IMR-90 (cell line): ENCODE measurements at regions not wholly inside any gene's neighbourhood (a gene's known extent, or its start where the extent isn't known, plus 50 kb on each side); places are given as distances from the start of the nearest gene placed in this dataset.

Experiments used
- ATAC-seq: fragments of 200-7000 bp; cut with Tn5 transposase; 2 replicates; pipeline ENCODE4 v1.9.1; 2020; ENCODE audit warnings: low read depth, mild to moderate bottlenecking, moderate library complexity
- BruUV-seq: library from RNA; stranded (reverse); fragments of 400-500 nt; replicated peaks from 2 replicates; lab custom pipeline; 2021; lab: Mats Ljungman, UMichigan
- CTCF ChIA-PET: fragments of 300-600 bp; formaldehyde crosslinking; extraction: SDS; loops from one replicate; lab custom pipeline; 2021; ENCODE audit warnings: antibody characterized with exemption; lab: Yijun Ruan, JAX
- POLR2A ChIA-PET: fragments of 300-600 bp; sonication (Branson Sonifier 250); formaldehyde crosslinking; loops from one replicate; lab custom pipeline; 2022; ENCODE audit warnings: antibody characterized with exemption; ENCODE audit not compliant: unreplicated experiment; lab: Charles Lee
- DNase-seq: peaks from one replicate; pipeline ENCODE4 v3.0.0; 2013
- H2AFZ ChIP-seq: replicated peaks from 2 replicates; pipeline ENCODE3; 2013; ENCODE audit warnings: low read length, mild to moderate bottlenecking; ENCODE audit not compliant: poor library complexity
- H2AK5ac ChIP-seq: 2 replicates; pipeline ENCODE4 v1.6.1; 2013; ENCODE audit warnings: low read depth, low read length, inconsistent platforms
- H2AK9ac ChIP-seq: replicated peaks from 2 replicates; pipeline ENCODE3; 2013; ENCODE audit warnings: mild to moderate bottlenecking, low read depth, low read length, moderate library complexity; ENCODE audit not compliant: poor library complexity
- H2BK120ac ChIP-seq: 2 replicates; pipeline ENCODE4 v1.6.1; 2013; ENCODE audit warnings: low read depth, low read length, inconsistent platforms
- H2BK15ac ChIP-seq: 3 replicates; pipeline ENCODE4 v1.6.1; 2013; ENCODE audit warnings: low read depth, low read length, inconsistent platforms
- H2BK20ac ChIP-seq: 2 replicates; pipeline ENCODE4 v1.6.1; 2013; ENCODE audit warnings: low read depth, mild to moderate bottlenecking, inconsistent platforms, low read length, moderate library complexity
- H2BK5ac ChIP-seq: 2 replicates; pipeline ENCODE4 v1.6.1; 2013; ENCODE audit warnings: mild to moderate bottlenecking, low read depth, low read length, inconsistent platforms; ENCODE audit not compliant: poor library complexity, severe bottlenecking
- H3K14ac ChIP-seq: replicated peaks from 2 replicates; pipeline ENCODE4 v1.6.1; 2013; ENCODE audit warnings: low read depth, low read length, inconsistent platforms
- H3K18ac ChIP-seq: 2 replicates; pipeline ENCODE4 v1.6.1; 2013; ENCODE audit warnings: low read depth, low read length, control low read depth
- H3K23ac ChIP-seq: 2 replicates; pipeline ENCODE4 v1.6.1; 2013; ENCODE audit warnings: low read depth, low read length, inconsistent platforms
- H3K27ac ChIP-seq: 2 replicates; pipeline ENCODE4 v1.5.1; 2013; ENCODE audit warnings: mild to moderate bottlenecking, control low read depth, low read length; ENCODE audit not compliant: insufficient read depth
- H3K27me3 ChIP-seq: 2 replicates; pipeline ENCODE4 v1.6.1; 2013; ENCODE audit warnings: low read length; ENCODE audit not compliant: control insufficient read depth, insufficient read depth
- H3K36me3 ChIP-seq: 2 replicates; pipeline ENCODE4 v1.6.1; 2013; ENCODE audit warnings: low read length, mixed read lengths; ENCODE audit not compliant: control insufficient read depth, insufficient read depth
- H3K4ac ChIP-seq: 2 replicates; pipeline ENCODE4 v1.6.1; 2013; ENCODE audit warnings: low read depth, low read length, inconsistent platforms
- H3K4me1 ChIP-seq: 2 replicates; pipeline ENCODE4 v1.6.1; 2013; ENCODE audit warnings: low read length, mixed read lengths; ENCODE audit not compliant: control insufficient read depth, insufficient read depth
- H3K4me2 ChIP-seq: 2 replicates; pipeline ENCODE4 v1.6.1; 2013; ENCODE audit warnings: low read depth, mild to moderate bottlenecking, control low read depth, low read length, moderate library complexity
- H3K4me3 ChIP-seq: 2 replicates; pipeline ENCODE4 v1.5.1; 2013; ENCODE audit warnings: low read depth, mild to moderate bottlenecking, control low read depth, low read length, moderate library complexity; ENCODE audit not compliant: insufficient read depth
- H3K56ac ChIP-seq: 2 replicates; pipeline ENCODE4 v1.6.1; 2013; ENCODE audit warnings: low read length, inconsistent platforms; ENCODE audit not compliant: insufficient read depth; ENCODE audit errors: extremely low read depth
- H3K79me1 ChIP-seq, 2 experiments: 2 replicates each; pipeline ENCODE4 v1.6.1; 2013; ENCODE audit warnings: low read length in 2 of 2, inconsistent platforms in 1 of 2, low read depth in 1 of 2
- H3K9ac ChIP-seq: 2 replicates; pipeline ENCODE4 v1.6.1; 2013; ENCODE audit warnings: low read depth, low read length, control low read depth
- H3K9me1 ChIP-seq: 2 replicates; pipeline ENCODE4 v1.6.1; 2013; ENCODE audit warnings: low read length, inconsistent platforms; ENCODE audit not compliant: insufficient read depth
- H3K9me3 ChIP-seq: 2 replicates; pipeline ENCODE4 v1.6.1; 2013; ENCODE audit warnings: low read length; ENCODE audit not compliant: control insufficient read depth, insufficient read depth
- H4K20me1 ChIP-seq: 2 replicates; pipeline ENCODE4 v1.6.1; 2013; ENCODE audit warnings: low read length, inconsistent platforms; ENCODE audit not compliant: insufficient read depth
- H4K5ac ChIP-seq: 2 replicates; pipeline ENCODE4 v1.6.1; 2013; ENCODE audit warnings: mild to moderate bottlenecking, low read depth, low read length, control low read depth
- H4K8ac ChIP-seq, 2 experiments: 2 replicates each; pipeline ENCODE4 v1.6.1; 2013; ENCODE audit warnings: low read depth in 2 of 2, low read length in 2 of 2, control low read depth in 1 of 2, inconsistent platforms in 1 of 2
- H4K91ac ChIP-seq: 2 replicates; pipeline ENCODE4 v1.6.1; 2013; ENCODE audit warnings: low read depth, low read length, inconsistent platforms; ENCODE audit not compliant: insufficient read depth
- POLR2A ChIP-seq: IDR thresholded peaks from 2 replicates; pipeline ENCODE4 v1.6.1; 2012; ENCODE audit warnings: mild to moderate bottlenecking, low read depth, low read length
- WGBS, 2 experiments: methylation state at CpG; one replicate each; pipeline versions ENCODE4 v1.1.5 to v1.1.7; 2013; ENCODE audit warnings: missing lambda C conversion rate in 2 of 2; ENCODE audit not compliant: insufficient read length in 1 of 2; ENCODE audit errors: extremely low coverage in 2 of 2; 5-methylcytosine and 5-hydroxymethylcytosine counted together
- dilution Hi-C: fragments of 300-500 bp; cut with HindIII; formaldehyde crosslinking; loops from one replicate; pipeline ENCODE4 v1.14.3; 2018; ENCODE audit warnings: low sequenced_read_pairs; ENCODE audit not compliant: unreplicated experiment
- in situ Hi-C: fragments of 300-500 bp; cut with MboI; formaldehyde crosslinking; loops from 3 replicates; pipeline ENCODE4 v1.14.3; 2019; ENCODE audit warnings: low sequenced_read_pairs, inconsistent platforms, mixed read lengths
- intact Hi-C: fragments of 100-400 bp; cut with micrococcal nuclease; formaldehyde crosslinking; loops from 2 replicates; pipeline ENCODE4 v1.10.0; 2022

- no peak overlapping the region for H4K91ac ChIP-seq
- 100% methylated on average over 1 of the region's 3 CpGs; no CpG with 5 or more reads in 1 of the 2 experiments for WGBS, 2 experiments
- no peak overlapping the region for H2AFZ ChIP-seq
- H2AK9ac ChIP-seq = no peak overlapping the region
- H3K9me1 ChIP-seq = peaks cover 5% of the 10 kb centered on the region; the same call in 1 of the 2 replicates
- no peaks in the 10 kb centered on the region for H3K36me3 ChIP-seq
- H3K4me1 ChIP-seq = peaks cover 5% of the 10 kb centered on the region; the same call in 1 of the 2 replicates
- no peaks in the 10 kb centered on the region for H3K27me3 ChIP-seq
- in situ Hi-C loops = no loop called here
- H3K9me3 ChIP-seq = no peaks in the 10 kb centered on the region
- no peaks in the 10 kb centered on the region for H4K20me1 ChIP-seq
- H3K27ac ChIP-seq = no peak overlapping the region
- ChIA-PET CTCF (no interaction called here), POLR2A (no interaction called here)
- peak overlapping the region; percentile 64; the same call in 1 of the 2 replicates for H2BK20ac ChIP-seq
- H2AK5ac ChIP-seq = peak overlapping the region; percentile 46; the same call in 1 of the 2 replicates
- H3K18ac ChIP-seq = no peak overlapping the region
- H3K56ac ChIP-seq = no peak overlapping the region
- BruUV-seq = no TSS peak
- H2BK5ac ChIP-seq = no peak overlapping the region
- H3K79me1 ChIP-seq = no peaks in the 10 kb centered on the region
- H3K14ac ChIP-seq = peak overlapping the region; percentile 46; the same call in 1 of the 2 replicates
- dilution Hi-C loops = no loop called here
- H2BK120ac ChIP-seq = peak overlapping the region; percentile 16; the same call in 1 of the 2 replicates
- DNase-seq (no peak), ATAC-seq (no peak)
- no peak overlapping the region for H3K4me2 ChIP-seq
- peak overlapping the region; percentile 80; the same call in 2 of the 3 replicates for H2BK15ac ChIP-seq
- intact Hi-C loops = no loop called here
- H4K5ac ChIP-seq = no peak overlapping the region
- no peak for TF ChIP-seq POLR2A
- H3K9ac ChIP-seq = no peak overlapping the region
- H3K4me3 ChIP-seq = no peak overlapping the region
- H3K23ac ChIP-seq = no peak overlapping the region
- no peak overlapping the region for H4K8ac ChIP-seq
- H3K4ac ChIP-seq = no peak overlapping the region; the same call in 1 of the 2 replicates
These were observed 492.5 kb upstream of the CFAP20DC start for GRCh38 chr3:59542276-59542675.
